Endodermal cell (in vitro differentiated cells): ENCODE measurements at regions not wholly inside any gene's neighbourhood (a gene's known extent, or its start where the extent isn't known, plus 50 kb on each side); places are given as distances from the start of the nearest gene placed in this dataset.
"Not testable (repeated sequence)": the region's sequence is repeated elsewhere in the genome, so short reads cannot be mapped to it uniquely, and the experiment has no call there.

Source experiments
- DNase-seq: peaks from one replicate; pipeline ENCODE4 v3.0.0-alpha.2; 2017
- H3K27ac ChIP-seq: 2 replicates; pipeline ENCODE4 v1.5.1; 2013; ENCODE audit warnings: mild to moderate bottlenecking, low read depth, low read length, moderate library complexity
- H3K27me3 ChIP-seq: 2 replicates; pipeline ENCODE4 v1.6.1; 2013; ENCODE audit warnings: mild to moderate bottlenecking, low read length, moderate library complexity; ENCODE audit not compliant: insufficient read depth, control insufficient read depth, poor library complexity, severe bottlenecking
- H3K36me3 ChIP-seq: 2 replicates; pipeline ENCODE4 v1.7.0; 2013; ENCODE audit warnings: mild to moderate bottlenecking, low read length, moderate library complexity; ENCODE audit not compliant: control insufficient read depth, insufficient read depth
- H3K4me1 ChIP-seq: one replicate; pipeline ENCODE4 v1.7.0; 2013; ENCODE audit warnings: low read length; ENCODE audit not compliant: control insufficient read depth, insufficient read depth
- H3K4me3 ChIP-seq: 2 replicates; pipeline ENCODE4 v1.5.1; 2013; ENCODE audit warnings: mild to moderate bottlenecking, low read length, moderate library complexity
- H3K9ac ChIP-seq: 2 replicates; pipeline ENCODE4 v1.6.1; 2013; ENCODE audit warnings: mild to moderate bottlenecking, low read length, moderate library complexity; ENCODE audit not compliant: poor library complexity, severe bottlenecking; ENCODE audit errors: extremely low read depth
- H3K9me3 ChIP-seq: 2 replicates; pipeline ENCODE4 v1.6.1; 2013; ENCODE audit warnings: mild to moderate bottlenecking, low read length, moderate library complexity; ENCODE audit not compliant: control insufficient read depth
- H3K27ac Mint-ChIP-seq: 2 replicates; pipeline ENCODE4 v1.8.0; 2020; ENCODE audit warnings: mixed read lengths
- H3K27me3 Mint-ChIP-seq: 2 replicates; pipeline ENCODE4 v1.8.0; 2021; ENCODE audit warnings: mild to moderate bottlenecking, mixed read lengths; ENCODE audit not compliant: insufficient read depth
- H3K36me3 Mint-ChIP-seq: 2 replicates; pipeline ENCODE4 v1.8.0; 2020; ENCODE audit warnings: low read depth, mixed read lengths
- H3K4me1 Mint-ChIP-seq: 2 replicates; pipeline ENCODE4 v1.8.0; 2020; ENCODE audit warnings: mixed read lengths
- H3K4me3 Mint-ChIP-seq: 2 replicates; pipeline ENCODE4 v1.8.0; 2020; ENCODE audit warnings: mild to moderate bottlenecking, moderate library complexity, mixed read lengths
- H3K9me3 Mint-ChIP-seq: 2 replicates; pipeline ENCODE4 v1.8.0; 2020; ENCODE audit warnings: mild to moderate bottlenecking, mixed read lengths
- CTCF ChIP-seq: fragments of 200-600 bp; sonication (generic); conservative IDR thresholded peaks from 2 replicates; pipeline ENCODE4 v1.5.0; 2021; ENCODE audit warnings: antibody characterized with exemption, mild to moderate bottlenecking
- WGBS, 2 experiments: methylation state at CpG; one replicate each; pipeline versions ENCODE4 v1.1.5 to v1.1.7; 2013; ENCODE audit warnings: missing lambda C conversion rate in 2 of 2, mixed read lengths in 1 of 2; ENCODE audit not compliant: insufficient coverage in 1 of 2, insufficient read length in 1 of 2; 5-methylcytosine and 5-hydroxymethylcytosine counted together

DNA sequence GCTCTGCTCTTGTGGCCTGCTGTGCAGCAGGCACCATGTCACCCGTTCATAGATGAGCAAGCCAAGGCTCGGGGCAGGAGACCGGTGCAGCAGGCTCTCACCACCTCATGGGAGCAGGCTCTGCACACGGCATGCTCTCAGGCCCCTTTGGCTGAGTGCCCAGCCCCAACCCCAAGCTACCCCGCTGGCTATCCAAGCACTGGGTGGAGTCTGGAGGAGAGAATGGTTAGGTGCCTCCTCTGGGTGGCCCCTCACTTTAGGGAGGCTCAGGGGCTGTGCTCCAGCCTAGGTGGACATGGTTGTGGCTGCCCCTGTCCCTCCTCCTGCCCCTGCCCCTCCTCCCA is 199.9 kb downstream of the IGLL1 start:
- 88% methylated on average over 5 of the region's 5 CpGs; no CpG with 5 or more reads in 1 of the 2 experiments for WGBS, 2 experiments
- no peak overlapping the region for H3K27ac Mint-ChIP-seq

DNA sequence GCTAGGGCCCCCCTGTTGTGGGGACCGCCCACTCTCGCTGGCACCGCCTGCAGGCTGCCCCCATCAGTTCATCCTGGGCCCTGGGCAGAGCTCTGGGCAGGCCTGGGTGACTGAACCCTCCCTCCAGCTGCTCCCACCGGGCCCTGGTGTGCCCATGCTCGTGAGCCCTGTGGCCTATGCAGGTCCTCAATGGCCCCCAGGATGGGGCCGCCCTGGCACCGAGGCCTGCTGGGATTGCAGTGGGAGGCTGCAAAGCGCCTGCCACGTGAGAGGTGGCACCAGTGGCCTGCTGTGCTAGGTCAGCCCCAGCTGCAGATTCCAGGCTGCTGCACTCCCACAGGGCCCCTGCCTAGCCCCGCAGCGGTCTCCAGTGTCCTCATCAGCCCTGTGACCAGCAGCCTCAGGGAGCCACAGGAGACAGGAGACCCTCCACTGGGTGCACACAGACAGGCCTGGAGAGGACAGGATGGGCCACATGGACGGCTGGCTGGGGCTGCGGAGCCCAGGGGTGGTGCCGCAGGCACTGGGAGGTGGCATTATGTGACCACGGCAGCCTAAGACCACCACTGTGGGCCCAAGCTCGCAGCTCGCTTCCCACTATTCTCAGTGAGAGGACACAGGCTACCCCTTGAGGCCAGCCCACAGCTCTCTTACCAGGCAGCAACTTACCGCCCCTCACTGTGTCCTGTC is 199.4 kb downstream of the BCR start:
- not testable (repeated sequence) for H3K4me1 Mint-ChIP-seq, H3K9me3 Mint-ChIP-seq

More for the DNA sequence above, 199.9 kb downstream of the IGLL1 start:
- peaks cover 5% of the 10 kb centered on the region for H3K4me1 Mint-ChIP-seq
- Histone ChIP-seq H3K4me3 (no peak overlapping the region), H3K27me3 (peaks cover 18% of the 10 kb centered on the region), H3K9me3 (no peaks in the 10 kb centered on the region), H3K27ac (no peak overlapping the region), H3K9ac (no peak overlapping the region), H3K36me3 (no peaks in the 10 kb centered on the region), H3K4me1 (no peaks in the 10 kb centered on the region)
- TF ChIP-seq CTCF, result no peak
- H3K9me3 Mint-ChIP-seq, result no peaks in the 10 kb centered on the region
- no peaks in the 10 kb centered on the region for H3K36me3 Mint-ChIP-seq
- peaks cover 50% of the 10 kb centered on the region for H3K27me3 Mint-ChIP-seq
- H3K4me3 Mint-ChIP-seq, result no peak overlapping the region
- no peak for DNase-seq

GRCh38 chr22:23377767-23378166 is 197.5 kb downstream of the BCR start:
- 87% methylated on average over 4 of the region's 6 CpGs; no CpG with 5 or more reads in 1 of the 2 experiments for WGBS, 2 experiments
- DNase-seq, result peak; percentile 22
- TF ChIP-seq CTCF, result no peak

More for the DNA sequence above, 199.4 kb downstream of the BCR start:
- H3K4me3 Mint-ChIP-seq, H3K4me1 ChIP-seq, H3K9ac ChIP-seq, H3K27ac ChIP-seq, H3K36me3 ChIP-seq, H3K36me3 Mint-ChIP-seq, H3K27ac Mint-ChIP-seq, H3K9me3 ChIP-seq, H3K4me3 ChIP-seq: not testable (repeated sequence)
- peaks cover 21% of the 10 kb centered on the region for H3K27me3 ChIP-seq
- WGBS, 2 experiments, result 89 to 94% methylated on average over 5 to 10 of the region's 18 CpGs
- H3K27me3 Mint-ChIP-seq, result peaks cover 55% of the 10 kb centered on the region
- DNase-seq, result peak; percentile 29

GRCh38 chr22:23376256-23376655 is 195.9 kb downstream of the BCR start:
- H3K9me3 ChIP-seq, result no peaks in the 10 kb centered on the region
- peaks cover 40% of the 10 kb centered on the region for H3K27me3 ChIP-seq
- Mint-ChIP-seq H3K9me3 (no peaks in the 10 kb centered on the region), H3K4me1 (no peaks in the 10 kb centered on the region), H3K4me3 (no peak overlapping the region), H3K27me3 (peaks cover 68% of the 10 kb centered on the region), H3K27ac (no peak overlapping the region), H3K36me3 (no peaks in the 10 kb centered on the region)
- peak; percentile 78 for TF ChIP-seq CTCF
- 50 to 63% methylated on average over 3 to 6 of the region's 6 CpGs for WGBS, 2 experiments
- DNase-seq, result peak; percentile 91
- no peak overlapping the region for H3K9ac ChIP-seq
- H3K27ac ChIP-seq, result no peak overlapping the region
- no peak overlapping the region for H3K4me3 ChIP-seq
- H3K4me1 ChIP-seq, result no peaks in the 10 kb centered on the region
- no peaks in the 10 kb centered on the region for H3K36me3 ChIP-seq

More at GRCh38 chr22:23377767-23378166, 197.5 kb downstream of the BCR start:
- Mint-ChIP-seq H3K36me3 (no peaks in the 10 kb centered on the region), H3K4me3 (no peak overlapping the region), H3K27me3 (peaks cover 69% of the 10 kb centered on the region), H3K4me1 (no peaks in the 10 kb centered on the region), H3K27ac (no peak overlapping the region), H3K9me3 (no peaks in the 10 kb centered on the region)
- no peak overlapping the region for H3K9ac ChIP-seq
- H3K27ac ChIP-seq, result no peak overlapping the region
- no peaks in the 10 kb centered on the region for H3K9me3 ChIP-seq
- no peaks in the 10 kb centered on the region for H3K4me1 ChIP-seq
- H3K27me3 ChIP-seq, result peaks cover 35% of the 10 kb centered on the region
- H3K36me3 ChIP-seq, result no peaks in the 10 kb centered on the region
- H3K4me3 ChIP-seq, result no peak overlapping the region
